Upper lobe of left lung (tissue), 6 donors: ENCODE measurements at regions not wholly inside any gene's neighbourhood (a gene's known extent, or its start where the extent isn't known, plus 50 kb on each side); places are given as distances from the start of the nearest gene placed in this dataset.

ENCODE experiments used
- ATAC-seq, 2 donors: fragments of 200-7000 bp; cut with Tn5 transposase; one replicate each; pipeline ENCODE4 v1.9.1; 2022; ENCODE audit warnings: mild to moderate bottlenecking in 2 of 2, moderate library complexity in 2 of 2; ENCODE audit not compliant: low FRiP score in 2 of 2
- DNase-seq, 2 donors: peaks; one replicate each; pipeline ENCODE4 v3.0.0-alpha.2; 2019 to 2020
- H3K27ac ChIP-seq, 4 donors: fragments of 200-600 bp; sonication (generic); one replicate each; pipeline ENCODE4 v1.5.1; 2016 to 2019
- H3K27me3 ChIP-seq, 4 donors: fragments of 200-600 bp; sonication (generic); one replicate each; pipeline ENCODE4 v1.5.1; 2017 to 2019
- H3K36me3 ChIP-seq, 4 donors: fragments of 200-600 bp; sonication (generic); one replicate each; pipeline ENCODE4 v1.5.1; 2016 to 2019
- H3K4me1 ChIP-seq, 4 donors: fragments of 200-600 bp; sonication (generic); one replicate each; pipeline ENCODE4 v1.5.1; 2018 to 2019
- H3K4me3 ChIP-seq, 4 donors: fragments of 200-600 bp; sonication (generic); one replicate each; pipeline ENCODE4 v1.5.1; 2017 to 2019; ENCODE audit warnings: mild to moderate bottlenecking in 2 of 4, moderate library complexity in 1 of 4
- H3K9me3 ChIP-seq, 4 donors: fragments of 200-600 bp; sonication (generic); one replicate each; pipeline ENCODE4 v1.5.1; 2018 to 2019
- CTCF ChIP-seq, 6 experiments: fragments of 450-650 bp in 4 of 6; fragments of 200-600 bp in 2 of 6; sonication (generic) in 2 of 6; IDR thresholded peaks; one replicate each; pipeline ENCODE4 v1.5.1; 2016 to 2019; ENCODE audit warnings: antibody characterized with exemption in 6 of 6
- EP300 ChIP-seq, 4 donors: sonication (generic); formaldehyde crosslinking; IDR thresholded peaks; one replicate each; pipeline ENCODE4 v1.5.1; 2017; ENCODE audit warnings: antibody characterized with exemption in 4 of 4, control low read depth in 2 of 4
- POLR2A ChIP-seq, 4 donors: fragments of 450-650 bp; IDR thresholded peaks; one replicate each; pipeline ENCODE4 v1.5.1; 2016 to 2017; ENCODE audit warnings: antibody characterized with exemption in 4 of 4, mild to moderate bottlenecking in 2 of 4
- POLR2AphosphoS5 ChIP-seq, 2 donors: sonication (generic); formaldehyde crosslinking; IDR thresholded peaks; one replicate each; pipeline ENCODE4 v1.5.1; 2017; ENCODE audit warnings: antibody characterized with exemption in 2 of 2
- whole genome bisulfite sequencing, 2 donors: methylation state at CpG; one replicate each; pipeline ENCODE4 v1.1.5; 2017 to 2018; 5-methylcytosine and 5-hydroxymethylcytosine counted together
- donor health status: DM: no; HTN: no; CAD: no; lungs with moderate emphysema.
- donor health status: DM: no; HTN: yes; CAD: no; lungs with severe emphysema.

DNA sequence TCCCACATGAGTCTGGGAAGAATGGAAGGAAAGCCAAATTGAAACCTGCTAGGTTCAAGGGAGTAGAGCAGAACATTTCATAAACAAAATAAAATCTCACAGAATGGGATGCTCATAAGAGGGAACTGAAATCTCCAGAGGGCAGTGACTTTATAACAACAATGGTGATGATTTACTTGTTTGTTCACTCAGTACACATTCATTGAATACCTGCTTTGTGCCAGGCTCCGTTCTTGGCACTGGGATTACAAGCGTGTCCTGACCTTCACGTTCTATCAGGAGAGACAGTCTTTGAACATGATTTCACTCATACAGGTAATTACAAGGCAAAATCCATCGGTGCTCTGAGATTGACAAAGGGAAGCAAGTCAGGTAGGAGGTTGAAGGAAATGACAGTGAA, 356.3 kb downstream of the HAPSTR1 start:
- H3K4me3 ChIP-seq, result no peak overlapping the region
- TF ChIP-seq POLR2A (IDR thresholded peaks at IDR 0.05) (no peak), POLR2AphosphoS5 (IDR thresholded peaks at IDR 0.05) (no peak), EP300 (IDR thresholded peaks at IDR 0.05) (no peak)
- no peak overlapping the region for H3K27ac ChIP-seq
- peaks cover 0 to 6% (median 0%) of the 10 kb centered on the region in 4 donors for H3K4me1 ChIP-seq
- H3K9me3 ChIP-seq, result peaks cover 0 to 6% (median 0%) of the 10 kb centered on the region in 4 donors
- H3K36me3 ChIP-seq, result no peaks in the 10 kb centered on the region
- 85 to 90% methylated on average over 4 of the region's 4 CpGs for WGBS, 2 donors
- DNase-seq, result no peak
- no peaks in the 10 kb centered on the region for H3K27me3 ChIP-seq
- ATAC-seq, result no peak

- H3K36me3 ChIP-seq, result no peaks in the 10 kb centered on the region
- DNase-seq, result no peak
- H3K27me3 ChIP-seq, result no peaks in the 10 kb centered on the region
- WGBS, 2 donors, result 92 to 95% methylated on average over 3 of the region's 3 CpGs
- H3K4me1 ChIP-seq, result peaks cover 0 to 6% (median 0%) of the 10 kb centered on the region in 4 donors
- TF ChIP-seq POLR2A (IDR thresholded peaks at IDR 0.05) (no peak), EP300 (IDR thresholded peaks at IDR 0.05) (no peak), POLR2AphosphoS5 (IDR thresholded peaks at IDR 0.05) (no peak), CTCF (IDR thresholded peaks at IDR 0.05) (no peak)
- no peak overlapping the region for H3K27ac ChIP-seq
- H3K9me3 ChIP-seq, result peaks cover 0 to 6% (median 0%) of the 10 kb centered on the region in 4 donors
- no peak for ATAC-seq
- no peak overlapping the region for H3K4me3 ChIP-seq
Measured at GRCh38 chr16:9449597-9449996, 358.2 kb downstream of the HAPSTR1 start.

DNA sequence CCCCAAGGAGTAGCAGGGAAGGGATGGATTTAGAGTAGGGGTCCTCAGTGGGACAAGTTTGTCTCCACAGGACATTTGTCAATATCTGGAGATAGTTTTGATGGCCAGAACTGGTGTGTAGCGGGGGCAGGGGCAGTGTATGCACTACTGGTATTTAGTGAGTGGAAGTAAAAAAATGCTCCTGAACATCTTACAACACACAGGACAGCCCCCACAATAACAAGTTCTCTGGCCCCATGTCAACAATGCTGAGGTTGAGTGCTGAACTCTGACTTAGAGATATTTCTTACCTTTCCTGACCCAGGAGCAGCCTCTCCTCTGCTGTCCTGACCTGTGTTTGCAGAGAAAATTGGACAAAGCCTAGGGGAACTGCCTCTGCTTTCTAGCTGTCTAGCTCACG, 365.8 kb downstream of the HAPSTR1 start:
- H3K4me1 ChIP-seq, result no peaks in the 10 kb centered on the region
- ATAC-seq, result no peak
- no peaks in the 10 kb centered on the region for H3K27me3 ChIP-seq
- H3K36me3 ChIP-seq, result no peaks in the 10 kb centered on the region
- no peak overlapping the region for H3K4me3 ChIP-seq
- 61 to 72% methylated on average over 2 of the region's 2 CpGs for WGBS, 2 donors
- no peak overlapping the region for H3K27ac ChIP-seq
- TF ChIP-seq CTCF (IDR thresholded peaks at IDR 0.05) (no peak), POLR2AphosphoS5 (IDR thresholded peaks at IDR 0.05) (no peak), POLR2A (IDR thresholded peaks at IDR 0.05) (no peak), EP300 (IDR thresholded peaks at IDR 0.05) (no peak)
- H3K9me3 ChIP-seq, result no peaks in the 10 kb centered on the region
- DNase-seq, result no peak

DNA sequence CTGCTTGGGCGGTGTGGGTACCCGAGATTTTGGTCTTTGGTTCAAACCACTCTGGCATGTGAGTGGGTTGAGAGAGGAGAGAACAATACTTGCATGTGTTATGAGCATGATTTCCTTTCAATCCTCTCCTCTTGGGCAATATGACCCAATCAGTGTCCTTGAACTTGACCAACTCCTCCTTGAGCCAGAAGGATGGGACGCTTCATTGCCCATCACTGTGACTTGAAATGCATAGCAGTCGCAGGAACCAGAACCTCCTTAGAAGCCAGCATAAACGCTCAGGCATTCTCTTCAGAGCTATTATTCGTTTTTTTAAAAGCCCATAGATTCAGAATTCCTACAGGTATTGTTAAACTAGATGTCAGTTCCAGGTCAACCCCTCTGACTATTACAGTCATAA, 367.4 kb downstream of the HAPSTR1 start:
- Histone ChIP-seq H3K9me3 (no peaks in the 10 kb centered on the region), H3K27ac (no peak overlapping the region), H3K27me3 (no peaks in the 10 kb centered on the region), H3K4me1 (no peaks in the 10 kb centered on the region), H3K4me3 (no peak overlapping the region), H3K36me3 (no peaks in the 10 kb centered on the region)
- 79 to 83% methylated on average over 6 of the region's 6 CpGs for WGBS, 2 donors
- no peak for TF ChIP-seq CTCF (IDR thresholded peaks at IDR 0.05)
- TF ChIP-seq POLR2A (IDR thresholded peaks at IDR 0.05), result no peak
- no peak for TF ChIP-seq EP300 (IDR thresholded peaks at IDR 0.05)
- no peak for TF ChIP-seq POLR2AphosphoS5 (IDR thresholded peaks at IDR 0.05)
- no peak for ATAC-seq
- DNase-seq, result no peak

DNA sequence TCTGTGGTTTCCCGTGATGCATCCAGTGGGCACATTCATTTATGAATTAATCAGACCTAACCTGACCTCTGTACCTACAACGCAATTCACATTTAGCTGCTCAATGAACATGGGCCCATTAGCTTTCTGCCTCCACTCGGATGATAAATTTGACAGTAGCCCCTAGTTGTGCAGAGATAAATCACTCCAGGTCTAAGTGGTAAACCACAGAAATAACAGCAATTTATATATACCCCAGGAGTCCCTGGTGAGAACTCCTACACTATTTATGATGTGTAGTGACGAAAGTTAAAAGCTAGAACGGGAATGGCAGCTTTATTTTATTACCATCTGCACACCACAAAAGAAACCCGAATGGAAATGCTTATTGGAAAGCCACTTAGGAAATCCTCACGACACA, 371.5 kb downstream of the HAPSTR1 start:
- no peak overlapping the region for H3K4me3 ChIP-seq
- no peaks in the 10 kb centered on the region for H3K27me3 ChIP-seq
- no peaks in the 10 kb centered on the region for H3K4me1 ChIP-seq
- no peaks in the 10 kb centered on the region for H3K36me3 ChIP-seq
- H3K27ac ChIP-seq, result no peak overlapping the region
- no peaks in the 10 kb centered on the region for H3K9me3 ChIP-seq
- ATAC-seq (no peak), DNase-seq (no peak)
- WGBS, 2 donors, result 69 to 78% methylated on average over 7 of the region's 7 CpGs
- no peak for TF ChIP-seq POLR2A (IDR thresholded peaks at IDR 0.05)
- TF ChIP-seq POLR2AphosphoS5 (IDR thresholded peaks at IDR 0.05), result no peak
- no peak for TF ChIP-seq CTCF (IDR thresholded peaks at IDR 0.05)
- no peak for TF ChIP-seq EP300 (IDR thresholded peaks at IDR 0.05)
